LNCAP (cell line): ENCODE measurements at regions not wholly inside any gene's neighbourhood (a gene's known extent, or its start where the extent isn't known, plus 50 kb on each side); places are given as distances from the start of the nearest gene placed in this dataset.

ENCODE experiments used
- CTCF ChIP-seq: fragments of 450-650 bp; IDR thresholded peaks from 2 replicates; pipeline ENCODE4 v1.5.1; 2017; ENCODE audit warnings: mild to moderate bottlenecking

GRCh38 chr1:222034790-222035189 is 292.9 kb upstream of the DUSP10 start:
- no peak for TF ChIP-seq CTCF

GRCh38 chr1:222033450-222033849 is 291.6 kb upstream of the DUSP10 start:
- TF ChIP-seq CTCF, result no peak

GRCh38 chr1:222031318-222031717 is 289.4 kb upstream of the DUSP10 start:
- TF ChIP-seq CTCF, result no peak

- no peak for TF ChIP-seq CTCF
Measured at GRCh38 chr1:222028676-222029075, 286.8 kb upstream of the DUSP10 start.

GRCh38 chr1:222028116-222028515 is 286.2 kb upstream of the DUSP10 start:
- no peak for TF ChIP-seq CTCF

- no peak for TF ChIP-seq CTCF
Measured at GRCh38 chr1:222026280-222026679, 284.4 kb upstream of the DUSP10 start.

- no peak for TF ChIP-seq CTCF
Measured at GRCh38 chr1:222023025-222023424, 281.1 kb upstream of the DUSP10 start.

GRCh38 chr1:222021129-222021528 is 279.2 kb upstream of the DUSP10 start:
- no peak for TF ChIP-seq CTCF
